H1 (cell line): ENCODE measurements at regions not wholly inside any gene's neighbourhood (a gene's known extent, or its start where the extent isn't known, plus 50 kb on each side); places are given as distances from the start of the nearest gene placed in this dataset.

Experiments used
- CTCF ChIA-PET: fragments of 300-600 bp; sonication (Branson Sonifier 250); formaldehyde crosslinking; loops from one replicate; lab custom pipeline; 2021; ENCODE audit not compliant: partially characterized antibody; lab: Charles Lee
- POLR2A ChIA-PET: fragments of 300-600 bp; sonication (Branson Sonifier 250); formaldehyde crosslinking; loops from one replicate; lab custom pipeline; 2021; ENCODE audit warnings: inconsistent platforms; ENCODE audit not compliant: partially characterized antibody; lab: Charles Lee
- DNase-seq, 2 experiments: peaks; one replicate each; pipeline versions ENCODE4 v3.0.0 to v3.0.0-alpha.2; 2010 to 2022; ENCODE audit warnings: low spot score in 2 of 2, low read depth in 1 of 2, mixed read lengths in 1 of 2
- FAIRE-seq: peaks from 2 replicates; lab custom pipeline; 2011; peaks lifted over from hg19 to GRCh38; lab: Jason Lieb, UNC
- H2AFZ ChIP-seq: 2 replicates; pipeline ENCODE4 v1.8.1; 2012; ENCODE audit warnings: low read length, inconsistent platforms
- H2AK5ac ChIP-seq: 2 replicates; pipeline ENCODE4 v1.6.1; 2013; ENCODE audit warnings: low read depth, low read length
- H2BK120ac ChIP-seq: replicated peaks from 2 replicates; pipeline ENCODE3; 2013; ENCODE audit warnings: low read depth, low read length, inconsistent platforms
- H2BK12ac ChIP-seq: 2 replicates; pipeline ENCODE4 v1.6.1; 2013; ENCODE audit warnings: low read depth, low read length
- H2BK15ac ChIP-seq: 2 replicates; pipeline ENCODE4 v1.6.1; 2013; ENCODE audit warnings: low read length
- H2BK20ac ChIP-seq: 2 replicates; pipeline ENCODE4 v1.6.1; 2013; ENCODE audit warnings: low read length
- H2BK5ac ChIP-seq: 2 replicates; pipeline ENCODE4 v1.6.1; 2013; ENCODE audit warnings: low read depth, low read length
- H3K14ac ChIP-seq: 2 replicates; pipeline ENCODE4 v1.6.1; 2013; ENCODE audit warnings: inconsistent platforms; ENCODE audit not compliant: insufficient read length
- H3K18ac ChIP-seq: 2 replicates; pipeline ENCODE4 v1.6.1; 2013; ENCODE audit warnings: low read length; ENCODE audit errors: extremely low read depth
- H3K23ac ChIP-seq: 2 replicates; pipeline ENCODE4 v1.6.1; 2013; ENCODE audit warnings: inconsistent platforms; ENCODE audit not compliant: insufficient read length
- H3K23me2 ChIP-seq: 2 replicates; pipeline ENCODE4 v1.6.1; 2013; ENCODE audit warnings: low read depth, low read length
- H3K27ac ChIP-seq: 2 replicates; pipeline ENCODE4 v1.6.1; 2011; ENCODE audit warnings: low read depth, low read length, inconsistent platforms
- H3K27me3 ChIP-seq, 4 experiments: replicated peaks in 1 of 4; 1 replicate in 1 of 4; 2 replicates in 3 of 4; pipeline versions ENCODE4 v1.6.1 to v1.8.1; 2011 to 2013; ENCODE audit warnings: low read length in 3 of 4, mild to moderate bottlenecking in 3 of 4, inconsistent platforms in 2 of 4, mixed read lengths in 2 of 4, moderate library complexity in 1 of 4; ENCODE audit not compliant: control insufficient read depth in 3 of 4, insufficient read depth in 3 of 4; ENCODE audit errors: extremely low read depth in 1 of 4
- H3K36me3 ChIP-seq, 4 experiments: 2 replicates each; pipeline versions ENCODE4 v1.6.1 to v1.8.1; 2011 to 2013; ENCODE audit warnings: mild to moderate bottlenecking in 4 of 4, low read length in 3 of 4, moderate library complexity in 2 of 4, control low read depth in 1 of 4, inconsistent platforms in 1 of 4; ENCODE audit not compliant: insufficient read depth in 4 of 4, control insufficient read depth in 2 of 4
- H3K4ac ChIP-seq: replicated peaks from 2 replicates; pipeline ENCODE3; 2013; ENCODE audit warnings: low read length, low read depth, mixed read lengths, inconsistent platforms; ENCODE audit not compliant: insufficient read length
- H3K4me1 ChIP-seq, 4 experiments: replicated peaks in 1 of 4; 1 replicate in 1 of 4; 2 replicates in 3 of 4; pipeline versions ENCODE4 v1.6.1 to v1.8.1; 2011 to 2013; ENCODE audit warnings: low read length in 3 of 4, inconsistent platforms in 2 of 4, mixed read lengths in 1 of 4; ENCODE audit not compliant: insufficient read depth in 4 of 4, control insufficient read depth in 3 of 4
- H3K4me2 ChIP-seq, 2 experiments: 2 replicates each; pipeline versions ENCODE4 v1.6.1 to v1.8.1; 2011 to 2013; ENCODE audit warnings: low read depth in 2 of 2, low read length in 2 of 2, control low read depth in 1 of 2, inconsistent platforms in 1 of 2, mild to moderate bottlenecking in 1 of 2; ENCODE audit not compliant: insufficient read depth in 1 of 2
- H3K4me3 ChIP-seq, 4 experiments: fragments of 200-600, 300-600 bp in 1 of 4; sonication (generic), shearing (Covaris generic), sonication (Bioruptor Twin) in 1 of 4; 2 replicates each; pipeline versions ENCODE4 v1.5.1 to v1.8.1; 2011 to 2016; ENCODE audit warnings: low read length in 4 of 4, low read depth in 3 of 4, control low read depth in 2 of 4, inconsistent platforms in 2 of 4, mild to moderate bottlenecking in 2 of 4, mixed read lengths in 1 of 4, moderate library complexity in 1 of 4; ENCODE audit not compliant: insufficient read depth in 2 of 4; ENCODE audit errors: extremely low read depth in 1 of 4
- H3K56ac ChIP-seq: replicated peaks from 2 replicates; pipeline ENCODE3; 2013; ENCODE audit warnings: low read depth, mild to moderate bottlenecking, mixed read lengths, low read length, inconsistent platforms; ENCODE audit not compliant: insufficient read length
- H3K79me1 ChIP-seq: 2 replicates; pipeline ENCODE4 v1.6.1; 2013; ENCODE audit warnings: low read depth, low read length, control low read depth
- H3K79me2 ChIP-seq, 2 experiments: 2 replicates each; pipeline versions ENCODE4 v1.6.1 to v1.8.1; 2012 to 2013; ENCODE audit warnings: low read length in 2 of 2, mild to moderate bottlenecking in 2 of 2, inconsistent platforms in 1 of 2; ENCODE audit not compliant: insufficient read depth in 2 of 2, control insufficient read depth in 1 of 2
- H3K9ac ChIP-seq, 4 experiments: replicated peaks in 1 of 4; 1 replicate in 1 of 4; 2 replicates in 3 of 4; pipeline versions ENCODE4 v1.6.1 to v1.8.1; 2011 to 2013; ENCODE audit warnings: low read depth in 3 of 4, low read length in 3 of 4, control low read depth in 2 of 4, mild to moderate bottlenecking in 2 of 4, moderate library complexity in 2 of 4, inconsistent platforms in 1 of 4; ENCODE audit errors: extremely low read depth in 1 of 4
- H3K9me3 ChIP-seq, 2 experiments: 2 replicates each; pipeline versions ENCODE4 v1.6.1 to v1.8.1; 2012 to 2013; ENCODE audit warnings: mild to moderate bottlenecking in 2 of 2, moderate library complexity in 2 of 2, control low read depth in 1 of 2, inconsistent platforms in 1 of 2, low read depth in 1 of 2, low read length in 1 of 2, mixed read lengths in 1 of 2; ENCODE audit not compliant: insufficient read depth in 2 of 2
- H4K20me1 ChIP-seq, 2 experiments: replicated peaks in 1 of 2; 2 replicates each; pipeline versions ENCODE3 to v1.8.1; 2011 to 2013; ENCODE audit warnings: inconsistent platforms in 2 of 2, low read length in 2 of 2, mild to moderate bottlenecking in 1 of 2; ENCODE audit not compliant: insufficient read depth in 2 of 2, control insufficient read depth in 1 of 2
- H4K5ac ChIP-seq: 2 replicates; pipeline ENCODE4 v1.6.1; 2013; ENCODE audit warnings: low read length, low read depth, mixed read lengths, inconsistent platforms; ENCODE audit not compliant: insufficient read length
- H4K8ac ChIP-seq: 2 replicates; pipeline ENCODE4 v1.8.0; 2013; ENCODE audit warnings: mild to moderate bottlenecking, moderate library complexity, low read length, inconsistent platforms; ENCODE audit not compliant: insufficient read depth; ENCODE audit errors: extremely low read depth
- H4K91ac ChIP-seq: replicated peaks from 2 replicates; pipeline ENCODE3; 2013; ENCODE audit warnings: low read length, mixed read lengths, inconsistent platforms; ENCODE audit not compliant: insufficient read length
- CHD7 ChIP-seq: fragments of 300-600 bp; sonication (generic); IDR thresholded peaks from 2 replicates; pipeline ENCODE4 v1.7.1; 2012; ENCODE audit warnings: low read length, moderate library complexity, mild to moderate bottlenecking, inconsistent platforms; ENCODE audit not compliant: insufficient replicate concordance
- WGBS, 2 experiments: shearing (Covaris generic) in 1 of 2; methylation state at CpG; one replicate each; pipeline versions ENCODE4 v1.1.6 to v1.1.7; 2013 to 2015; ENCODE audit warnings: low lambda C conversion rate in 2 of 2, mixed read lengths in 2 of 2, inconsistent platforms in 1 of 2, low coverage in 1 of 2, missing lambda C conversion rate in 1 of 2; ENCODE audit not compliant: insufficient replicate concordance in 2 of 2, insufficient coverage in 1 of 2, insufficient read length in 1 of 2; ENCODE audit errors: extremely low coverage in 1 of 2, missing lambda C conversion rate in 1 of 2; 5-methylcytosine and 5-hydroxymethylcytosine counted together

- Histone ChIP-seq H3K9me3 (no peaks in the 10 kb centered on the region), H3K79me1 (no peaks in the 10 kb centered on the region), H3K4me2 (no peak overlapping the region), H3K23me2 (no peaks in the 10 kb centered on the region), H3K4me3 (no peak overlapping the region), H2BK12ac (no peak overlapping the region), H3K27me3 (no peaks in the 10 kb centered on the region), H3K56ac (no peak overlapping the region), H3K36me3 (no peaks in the 10 kb centered on the region), H2AFZ (no peak overlapping the region), H3K23ac (no peak overlapping the region), H2BK5ac (no peak overlapping the region), H4K91ac (no peak overlapping the region), H3K27ac (no peak overlapping the region), H2BK120ac (no peak overlapping the region), H4K20me1 (no peaks in the 10 kb centered on the region), H4K5ac (no peak overlapping the region), H4K8ac (no peak overlapping the region), H3K4ac (no peak overlapping the region), H3K4me1 (no peaks in the 10 kb centered on the region), H3K79me2 (no peaks in the 10 kb centered on the region), H2BK15ac (no peak overlapping the region), H2AK5ac (no peak overlapping the region), H3K9ac (no peak overlapping the region), H3K18ac (no peak overlapping the region), H3K14ac (no peak overlapping the region), H2BK20ac (no peak overlapping the region)
- CTCF ChIA-PET = interaction anchor here (1.7 to 3.8 kb wide), 2 partner anchors 12 to 50 kb away, joined by 5 to 12 read pairs; no protein-coding TSS in a partner anchor
- FAIRE-seq = no peak
- 85% methylated on average over 3 of the region's 3 CpGs; no CpG with 5 or more reads in 1 of the 2 experiments for WGBS, 2 experiments
- DNase-seq = no peak
- POLR2A ChIA-PET = no interaction called here
- no peak for TF ChIP-seq CHD7
These were observed 116.0 kb downstream of the FAR1 start for GRCh38 chr11:13784441-13784840.
